Lower leg skin (tissue), 3 donors: ENCODE measurements at regions not wholly inside any gene's neighbourhood (a gene's known extent, or its start where the extent isn't known, plus 50 kb on each side); places are given as distances from the start of the nearest gene placed in this dataset.

Source experiments
- POLR2A ChIP-seq, 2 donors: fragments of 450-650 bp; IDR thresholded peaks; one replicate each; pipeline ENCODE4 v1.6.1; 2016 to 2017; ENCODE audit warnings: antibody characterized with exemption in 2 of 2, mild to moderate bottlenecking in 1 of 2, moderate library complexity in 1 of 2
- TF ChIP-seq, protein P1 (sequence below), 3 donors: fragments of 450-650 bp; IDR thresholded peaks; one replicate each; pipeline ENCODE4 v1.5.1; 2016; ENCODE audit warnings: antibody characterized with exemption in 3 of 3, mild to moderate bottlenecking in 3 of 3, moderate library complexity in 2 of 3

DNA sequence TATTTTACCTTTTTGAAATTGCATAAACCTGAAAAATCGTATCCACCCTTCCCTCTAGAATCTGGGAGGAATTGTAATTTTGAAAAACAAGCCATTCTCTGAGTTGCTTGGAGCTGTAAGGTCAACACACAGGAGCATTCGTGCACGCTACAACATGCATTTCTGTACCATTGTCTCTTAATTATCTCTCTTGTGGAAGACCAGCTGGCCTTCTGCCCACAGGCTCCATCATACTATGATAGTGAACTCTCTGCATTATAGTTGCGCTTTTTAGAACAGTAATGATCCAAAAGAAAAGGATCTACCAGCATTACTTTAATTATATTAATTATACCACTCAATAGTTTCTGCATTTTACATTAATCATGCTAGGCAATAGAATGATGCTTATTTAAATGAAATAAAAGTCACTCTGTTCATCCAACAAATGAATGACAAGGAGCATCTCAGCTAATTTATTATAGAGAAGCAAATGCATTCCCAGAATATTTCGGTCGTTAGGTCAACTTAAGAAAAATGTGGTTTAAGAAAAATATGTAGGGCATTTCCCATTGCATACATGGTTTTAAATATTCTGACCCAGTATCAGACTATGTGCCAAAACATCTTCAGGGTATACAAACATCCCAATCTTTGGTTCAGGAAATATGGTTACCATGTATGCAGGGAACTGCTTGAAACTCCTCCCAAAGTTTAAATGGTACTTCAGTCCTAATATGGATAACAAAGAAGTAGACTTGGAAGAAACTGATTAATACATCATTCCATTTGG lies 263.5 kb downstream of the TFAP2A start:
- TF ChIP-seq POLR2A (IDR thresholded peaks at IDR 0.05) = no peak
- TF ChIP-seq, protein P1, sequence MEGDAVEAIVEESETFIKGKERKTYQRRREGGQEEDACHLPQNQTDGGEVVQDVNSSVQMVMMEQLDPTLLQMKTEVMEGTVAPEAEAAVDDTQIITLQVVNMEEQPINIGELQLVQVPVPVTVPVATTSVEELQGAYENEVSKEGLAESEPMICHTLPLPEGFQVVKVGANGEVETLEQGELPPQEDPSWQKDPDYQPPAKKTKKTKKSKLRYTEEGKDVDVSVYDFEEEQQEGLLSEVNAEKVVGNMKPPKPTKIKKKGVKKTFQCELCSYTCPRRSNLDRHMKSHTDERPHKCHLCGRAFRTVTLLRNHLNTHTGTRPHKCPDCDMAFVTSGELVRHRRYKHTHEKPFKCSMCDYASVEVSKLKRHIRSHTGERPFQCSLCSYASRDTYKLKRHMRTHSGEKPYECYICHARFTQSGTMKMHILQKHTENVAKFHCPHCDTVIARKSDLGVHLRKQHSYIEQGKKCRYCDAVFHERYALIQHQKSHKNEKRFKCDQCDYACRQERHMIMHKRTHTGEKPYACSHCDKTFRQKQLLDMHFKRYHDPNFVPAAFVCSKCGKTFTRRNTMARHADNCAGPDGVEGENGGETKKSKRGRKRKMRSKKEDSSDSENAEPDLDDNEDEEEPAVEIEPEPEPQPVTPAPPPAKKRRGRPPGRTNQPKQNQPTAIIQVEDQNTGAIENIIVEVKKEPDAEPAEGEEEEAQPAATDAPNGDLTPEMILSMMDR (IDR thresholded peaks at IDR 0.05) = no peak
